ENCODE measurements at regions not wholly inside any gene's neighbourhood (a gene's known extent, or its start where the extent isn't known, plus 50 kb on each side); places are given as distances from the start of the nearest gene placed in this dataset.

DNA sequence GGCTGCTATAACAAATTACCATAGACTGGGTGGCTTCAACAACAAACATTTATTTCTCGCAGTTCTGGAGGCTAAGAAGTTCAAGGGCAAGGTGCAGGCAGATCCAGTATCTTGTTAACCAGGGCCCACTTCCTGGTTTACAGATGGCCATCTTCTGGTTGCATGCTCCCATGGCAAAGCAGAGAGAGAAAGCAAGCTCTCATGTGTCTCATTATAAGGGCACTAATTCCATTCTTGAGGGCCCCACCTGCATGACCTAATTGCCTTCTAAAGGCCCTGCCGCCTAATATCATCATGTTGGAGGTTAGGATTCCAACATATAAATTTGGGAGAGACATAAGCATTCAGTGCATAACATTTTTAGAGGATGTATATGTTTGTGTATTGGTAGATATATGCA, 280.1 kb upstream of the TMPO start:
- TF ChIP-seq, protein P1, sequence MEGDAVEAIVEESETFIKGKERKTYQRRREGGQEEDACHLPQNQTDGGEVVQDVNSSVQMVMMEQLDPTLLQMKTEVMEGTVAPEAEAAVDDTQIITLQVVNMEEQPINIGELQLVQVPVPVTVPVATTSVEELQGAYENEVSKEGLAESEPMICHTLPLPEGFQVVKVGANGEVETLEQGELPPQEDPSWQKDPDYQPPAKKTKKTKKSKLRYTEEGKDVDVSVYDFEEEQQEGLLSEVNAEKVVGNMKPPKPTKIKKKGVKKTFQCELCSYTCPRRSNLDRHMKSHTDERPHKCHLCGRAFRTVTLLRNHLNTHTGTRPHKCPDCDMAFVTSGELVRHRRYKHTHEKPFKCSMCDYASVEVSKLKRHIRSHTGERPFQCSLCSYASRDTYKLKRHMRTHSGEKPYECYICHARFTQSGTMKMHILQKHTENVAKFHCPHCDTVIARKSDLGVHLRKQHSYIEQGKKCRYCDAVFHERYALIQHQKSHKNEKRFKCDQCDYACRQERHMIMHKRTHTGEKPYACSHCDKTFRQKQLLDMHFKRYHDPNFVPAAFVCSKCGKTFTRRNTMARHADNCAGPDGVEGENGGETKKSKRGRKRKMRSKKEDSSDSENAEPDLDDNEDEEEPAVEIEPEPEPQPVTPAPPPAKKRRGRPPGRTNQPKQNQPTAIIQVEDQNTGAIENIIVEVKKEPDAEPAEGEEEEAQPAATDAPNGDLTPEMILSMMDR (conservative IDR thresholded peaks at IDR 0.05; ENCODE audit: low read length) = no peak
- TF ChIP-seq EZH2phosphoT487 (IDR thresholded peaks at IDR 0.05; ENCODE audit: borderline replicate concordance, low read depth, low read length) = no peak
